T-helper 1 cell treated with Interleukin-12 subunit alpha and Interleukin-12 subunit beta and Interleukin-4 antibody, amounts not matched to agents 30 μg/mL and 1 μg/mL, for 36 hours (primary cell): ENCODE measurements at regions not wholly inside any gene's neighbourhood (a gene's known extent, or its start where the extent isn't known, plus 50 kb on each side); places are given as distances from the start of the nearest gene placed in this dataset.

Experiments
- H3K27ac Mint-ChIP-seq: one replicate; pipeline ENCODE4 v1.8.0; 2021; ENCODE audit warnings: mild to moderate bottlenecking, mixed read lengths
- H3K27me3 Mint-ChIP-seq: one replicate; pipeline ENCODE4 v1.8.0; 2021; ENCODE audit warnings: low read depth, mixed read lengths
- H3K36me3 Mint-ChIP-seq: one replicate; pipeline ENCODE4 v1.8.0; 2021; ENCODE audit warnings: low read depth, mixed read lengths
- H3K4me1 Mint-ChIP-seq: one replicate; pipeline ENCODE4 v1.8.0; 2021; ENCODE audit warnings: low read depth, mixed read lengths
- H3K4me3 Mint-ChIP-seq: one replicate; pipeline ENCODE4 v1.8.0; 2021; ENCODE audit warnings: mild to moderate bottlenecking, moderate library complexity, mixed read lengths
- H3K9me3 Mint-ChIP-seq: one replicate; pipeline ENCODE4 v1.8.0; 2021; ENCODE audit warnings: mixed read lengths

- Mint-ChIP-seq H3K4me1 (no peaks in the 10 kb centered on the region), H3K4me3 (no peak overlapping the region), H3K27ac (no peak overlapping the region), H3K9me3 (peaks cover 31% of the 10 kb centered on the region), H3K27me3 (no peaks in the 10 kb centered on the region), H3K36me3 (no peaks in the 10 kb centered on the region)
Observed at GRCh38 chr22:48675141-48675829, 1152.4 kb downstream of the BRD1 start.

GRCh38 chr22:48673806-48674500 is 1153.7 kb downstream of the BRD1 start:
- H3K27me3 Mint-ChIP-seq, result no peaks in the 10 kb centered on the region
- H3K36me3 Mint-ChIP-seq, result no peaks in the 10 kb centered on the region
- H3K4me3 Mint-ChIP-seq, result no peak overlapping the region
- H3K9me3 Mint-ChIP-seq, result peaks cover 31% of the 10 kb centered on the region
- no peak overlapping the region for H3K27ac Mint-ChIP-seq
- no peaks in the 10 kb centered on the region for H3K4me1 Mint-ChIP-seq

DNA sequence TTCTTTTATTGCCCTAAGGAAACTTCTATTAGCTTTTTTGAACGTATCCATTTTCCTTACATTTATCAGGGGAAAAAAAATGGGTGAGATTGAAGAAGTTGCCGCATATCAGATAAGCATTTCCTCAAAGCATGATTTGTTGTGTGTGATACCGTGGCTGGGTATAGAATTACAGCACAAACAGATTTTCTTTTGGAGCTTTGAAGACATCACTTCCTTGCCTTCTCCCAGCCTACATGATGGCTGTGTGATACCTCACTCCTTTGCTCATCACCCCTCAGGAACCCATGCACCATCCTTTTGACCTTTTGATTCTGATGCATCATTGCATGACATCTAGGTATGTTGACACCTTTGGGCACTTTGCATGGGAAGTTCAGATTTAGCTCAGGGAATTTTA is 1155.3 kb downstream of the BRD1 start:
- Mint-ChIP-seq H3K27me3 (no peaks in the 10 kb centered on the region), H3K27ac (no peak overlapping the region), H3K9me3 (peaks cover 31% of the 10 kb centered on the region), H3K4me1 (no peaks in the 10 kb centered on the region), H3K4me3 (no peak overlapping the region), H3K36me3 (no peaks in the 10 kb centered on the region)

- Mint-ChIP-seq H3K36me3 (no peaks in the 10 kb centered on the region), H3K9me3 (peaks cover 31% of the 10 kb centered on the region), H3K4me1 (no peaks in the 10 kb centered on the region), H3K4me3 (no peak overlapping the region), H3K27ac (no peak overlapping the region), H3K27me3 (no peaks in the 10 kb centered on the region)
Observed at GRCh38 chr22:48670731-48671130, 1156.9 kb downstream of the BRD1 start.

DNA sequence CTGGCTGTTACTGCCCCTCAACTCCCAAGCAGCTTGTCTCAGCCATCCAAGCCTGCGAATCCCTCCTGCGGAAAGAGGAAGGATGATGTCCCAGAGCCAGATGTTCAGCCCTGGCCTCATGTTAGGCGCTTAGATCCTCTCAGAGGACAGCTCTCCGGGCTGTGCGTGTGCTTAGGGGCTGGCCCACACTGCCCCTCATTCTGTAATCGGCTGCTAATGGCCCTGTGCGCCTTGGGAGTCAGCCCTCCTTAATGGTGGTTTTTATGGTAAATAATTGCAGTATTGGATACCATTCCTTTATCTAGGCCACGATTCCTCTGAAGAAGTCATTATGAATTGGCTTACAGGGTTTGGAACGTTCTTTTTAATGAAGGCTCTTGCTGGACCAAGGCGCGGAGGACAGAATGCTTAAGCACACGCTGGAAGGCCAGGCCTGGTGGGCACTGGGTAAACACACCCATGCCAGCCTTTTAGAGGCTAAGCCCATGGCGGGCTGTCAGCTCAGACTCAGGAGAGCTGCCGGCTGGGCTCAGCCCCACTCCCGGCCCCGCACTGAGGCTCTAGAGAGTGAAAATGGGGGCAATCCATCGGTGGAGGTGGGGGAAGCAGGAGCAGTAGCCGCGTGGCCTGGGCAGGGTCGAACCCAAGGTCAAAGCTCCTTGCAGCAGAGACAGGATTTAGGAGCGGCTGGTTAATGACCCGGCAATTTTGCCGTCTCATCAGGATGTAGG is 1157.5 kb downstream of the BRD1 start:
- no peaks in the 10 kb centered on the region for H3K27me3 Mint-ChIP-seq
- H3K36me3 Mint-ChIP-seq, result peaks cover 1% of the 10 kb centered on the region
- H3K27ac Mint-ChIP-seq, result no peak overlapping the region
- no peak overlapping the region for H3K4me3 Mint-ChIP-seq
- no peaks in the 10 kb centered on the region for H3K4me1 Mint-ChIP-seq
- peaks cover 36% of the 10 kb centered on the region for H3K9me3 Mint-ChIP-seq

- Mint-ChIP-seq H3K9me3 (peaks cover 40% of the 10 kb centered on the region), H3K4me3 (no peak overlapping the region), H3K27me3 (no peaks in the 10 kb centered on the region), H3K4me1 (no peaks in the 10 kb centered on the region), H3K36me3 (peaks cover 1% of the 10 kb centered on the region), H3K27ac (no peak overlapping the region)
Observed at GRCh38 chr22:48669226-48669625, 1158.4 kb downstream of the BRD1 start.

- Mint-ChIP-seq H3K4me3 (no peak overlapping the region), H3K4me1 (no peaks in the 10 kb centered on the region), H3K36me3 (peaks cover 1% of the 10 kb centered on the region), H3K27me3 (no peaks in the 10 kb centered on the region), H3K9me3 (peaks cover 32% of the 10 kb centered on the region), H3K27ac (no peak overlapping the region)
Observed at GRCh38 chr22:48667289-48667688, 1160.4 kb downstream of the BRD1 start.

DNA sequence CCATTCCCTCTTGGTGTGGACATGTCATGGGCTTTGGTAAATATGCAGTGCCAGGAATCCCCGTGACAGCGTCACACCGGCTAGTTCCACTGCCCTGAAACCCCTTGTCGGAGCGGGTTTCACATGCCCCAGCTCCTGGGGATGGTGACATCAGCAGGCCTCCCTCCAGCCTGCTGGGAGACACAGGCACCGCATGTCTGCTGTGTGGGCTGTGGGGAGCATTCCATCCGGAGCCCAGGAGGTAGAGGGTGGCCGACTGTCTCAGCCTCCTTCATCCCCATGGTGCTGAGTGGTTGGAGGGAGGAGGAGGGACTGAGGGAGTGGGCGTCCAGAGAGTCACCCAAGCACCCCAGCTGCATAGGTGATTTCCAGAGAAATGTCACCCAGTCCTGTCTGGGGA is 1161.1 kb downstream of the BRD1 start:
- Mint-ChIP-seq H3K27me3 (no peaks in the 10 kb centered on the region), H3K9me3 (peaks cover 26% of the 10 kb centered on the region), H3K36me3 (peaks cover 1% of the 10 kb centered on the region), H3K4me1 (no peaks in the 10 kb centered on the region), H3K4me3 (no peak overlapping the region), H3K27ac (no peak overlapping the region)

DNA sequence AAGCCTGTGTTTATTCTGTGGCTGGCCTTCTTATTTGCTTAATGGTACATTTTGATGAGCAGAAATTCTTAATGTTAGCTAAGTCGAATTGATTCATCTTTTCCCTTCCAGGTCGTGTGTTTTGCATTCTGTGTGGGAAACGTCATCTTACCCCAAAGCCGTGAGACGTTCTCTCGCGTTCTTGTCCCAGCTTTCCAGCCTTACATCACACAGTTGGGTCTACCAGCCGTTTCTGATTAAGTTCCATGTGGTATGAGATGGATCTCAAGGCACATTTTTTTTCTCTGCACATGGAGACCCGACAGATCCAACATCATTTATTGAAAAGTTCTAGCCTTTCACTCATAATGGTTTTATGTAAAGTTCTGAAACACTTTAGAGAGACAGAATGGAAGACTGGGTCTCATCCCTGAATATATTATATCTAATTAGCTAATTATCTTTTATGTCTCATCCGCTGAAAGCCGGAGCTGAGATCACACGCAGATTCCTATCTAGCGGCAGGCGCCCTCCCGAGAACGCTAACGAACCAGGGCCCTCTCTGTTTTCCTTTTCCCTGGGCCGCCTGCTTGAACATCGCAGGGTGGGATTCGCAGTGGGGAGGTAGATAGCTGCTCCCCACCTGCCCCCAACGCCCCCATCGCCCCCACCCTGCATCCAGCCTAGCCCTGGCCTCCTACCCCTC is 1162.2 kb downstream of the BRD1 start:
- peaks cover 21% of the 10 kb centered on the region for H3K9me3 Mint-ChIP-seq
- H3K27me3 Mint-ChIP-seq, result no peaks in the 10 kb centered on the region
- no peaks in the 10 kb centered on the region for H3K4me1 Mint-ChIP-seq
- H3K4me3 Mint-ChIP-seq, result no peak overlapping the region
- peaks cover 1% of the 10 kb centered on the region for H3K36me3 Mint-ChIP-seq
- H3K27ac Mint-ChIP-seq, result no peak overlapping the region

GRCh38 chr22:48664586-48664985 is 1163.1 kb downstream of the BRD1 start:
- no peaks in the 10 kb centered on the region for H3K27me3 Mint-ChIP-seq
- H3K4me1 Mint-ChIP-seq, result no peaks in the 10 kb centered on the region
- H3K36me3 Mint-ChIP-seq, result peaks cover 1% of the 10 kb centered on the region
- H3K27ac Mint-ChIP-seq, result no peak overlapping the region
- peaks cover 21% of the 10 kb centered on the region for H3K9me3 Mint-ChIP-seq
- no peak overlapping the region for H3K4me3 Mint-ChIP-seq

GRCh38 chr22:48663297-48663696 is 1164.4 kb downstream of the BRD1 start:
- no peak overlapping the region for H3K4me3 Mint-ChIP-seq
- peaks cover 1% of the 10 kb centered on the region for H3K36me3 Mint-ChIP-seq
- no peaks in the 10 kb centered on the region for H3K27me3 Mint-ChIP-seq
- no peak overlapping the region for H3K27ac Mint-ChIP-seq
- no peaks in the 10 kb centered on the region for H3K4me1 Mint-ChIP-seq
- H3K9me3 Mint-ChIP-seq, result peaks cover 21% of the 10 kb centered on the region

GRCh38 chr22:48662476-48663135 is 1165.1 kb downstream of the BRD1 start:
- Mint-ChIP-seq H3K27me3 (no peaks in the 10 kb centered on the region), H3K9me3 (peaks cover 21% of the 10 kb centered on the region), H3K27ac (no peak overlapping the region), H3K4me3 (no peak overlapping the region), H3K4me1 (no peaks in the 10 kb centered on the region), H3K36me3 (peaks cover 1% of the 10 kb centered on the region)

DNA sequence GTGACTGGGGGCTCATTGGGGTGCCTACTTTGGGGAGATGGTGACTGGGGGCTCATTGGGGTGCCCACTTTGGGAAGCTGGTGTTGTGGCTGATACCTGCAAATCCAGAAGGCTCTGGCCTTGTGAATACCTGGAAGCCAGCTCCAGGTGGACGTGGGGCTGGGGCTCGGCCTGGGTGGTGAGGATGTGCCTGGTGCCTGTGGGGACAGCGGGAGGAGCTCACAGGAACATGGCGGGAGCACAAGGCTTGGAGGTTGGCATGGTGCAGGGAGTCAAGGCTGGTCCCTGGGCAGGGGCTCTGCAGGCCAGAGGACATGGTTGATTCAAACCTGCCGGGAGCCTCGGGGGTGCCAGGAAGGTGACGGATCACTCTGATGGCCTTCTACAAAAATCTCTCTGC is 1165.7 kb downstream of the BRD1 start:
- Mint-ChIP-seq H3K27me3 (no peaks in the 10 kb centered on the region), H3K4me3 (no peak overlapping the region), H3K36me3 (peaks cover 1% of the 10 kb centered on the region), H3K27ac (no peak overlapping the region), H3K4me1 (no peaks in the 10 kb centered on the region), H3K9me3 (peaks cover 21% of the 10 kb centered on the region)
